ENCODE measurements at regions not wholly inside any gene's neighbourhood (a gene's known extent, or its start where the extent isn't known, plus 50 kb on each side); places are given as distances from the start of the nearest gene placed in this dataset.

DNA sequence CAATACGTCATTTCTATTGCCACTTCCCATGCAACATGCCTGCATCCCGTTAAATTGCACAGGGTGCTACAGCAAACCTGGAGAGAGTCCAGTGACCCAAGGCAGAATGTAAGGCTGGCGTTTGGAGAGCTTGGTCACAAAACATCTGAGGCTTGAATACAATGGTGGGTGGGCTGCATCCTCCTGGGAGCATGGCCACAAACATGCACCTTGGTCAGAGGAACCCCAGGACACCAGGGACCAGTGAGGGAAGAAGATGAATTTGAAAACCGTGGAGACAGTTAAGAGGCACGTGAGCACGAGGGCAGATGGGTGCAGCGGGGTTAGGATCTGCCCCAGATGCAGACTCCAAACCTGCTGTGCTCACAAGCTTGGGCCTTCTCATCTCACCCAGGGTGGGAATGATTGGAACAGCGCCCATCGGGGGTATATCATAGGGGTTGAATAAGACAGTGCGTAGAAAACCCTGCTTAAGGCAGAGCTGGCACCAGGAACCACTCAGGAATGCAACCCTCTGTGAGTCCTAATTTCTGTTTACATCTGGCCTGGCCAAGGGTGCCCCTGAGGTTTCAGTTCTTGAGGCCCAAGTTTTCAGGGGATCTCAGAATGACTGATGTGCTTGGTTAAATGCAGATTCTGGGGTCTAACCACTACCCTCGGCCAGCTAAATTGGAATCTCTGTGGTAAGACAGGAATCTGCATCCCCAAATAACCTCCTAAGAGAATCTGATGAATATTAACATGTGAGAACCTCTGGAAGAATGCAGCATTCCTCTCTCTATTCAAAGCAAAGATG is 97.2 kb downstream of the ARL4C start:
- TF ChIP-seq EZH2phosphoT487 (IDR thresholded peaks at IDR 0.05; ENCODE audit: borderline replicate concordance) = no peak
- TF ChIP-seq, protein P1, sequence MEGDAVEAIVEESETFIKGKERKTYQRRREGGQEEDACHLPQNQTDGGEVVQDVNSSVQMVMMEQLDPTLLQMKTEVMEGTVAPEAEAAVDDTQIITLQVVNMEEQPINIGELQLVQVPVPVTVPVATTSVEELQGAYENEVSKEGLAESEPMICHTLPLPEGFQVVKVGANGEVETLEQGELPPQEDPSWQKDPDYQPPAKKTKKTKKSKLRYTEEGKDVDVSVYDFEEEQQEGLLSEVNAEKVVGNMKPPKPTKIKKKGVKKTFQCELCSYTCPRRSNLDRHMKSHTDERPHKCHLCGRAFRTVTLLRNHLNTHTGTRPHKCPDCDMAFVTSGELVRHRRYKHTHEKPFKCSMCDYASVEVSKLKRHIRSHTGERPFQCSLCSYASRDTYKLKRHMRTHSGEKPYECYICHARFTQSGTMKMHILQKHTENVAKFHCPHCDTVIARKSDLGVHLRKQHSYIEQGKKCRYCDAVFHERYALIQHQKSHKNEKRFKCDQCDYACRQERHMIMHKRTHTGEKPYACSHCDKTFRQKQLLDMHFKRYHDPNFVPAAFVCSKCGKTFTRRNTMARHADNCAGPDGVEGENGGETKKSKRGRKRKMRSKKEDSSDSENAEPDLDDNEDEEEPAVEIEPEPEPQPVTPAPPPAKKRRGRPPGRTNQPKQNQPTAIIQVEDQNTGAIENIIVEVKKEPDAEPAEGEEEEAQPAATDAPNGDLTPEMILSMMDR (conservative IDR thresholded peaks at IDR 0.05; ENCODE audit: low read length) = no peak

Measured in Loucy (cell line).